Stimulated activated CD4-positive, alpha-beta T cell treated with anti-CD3 and anti-CD28 coated beads, Interleukin-4, amount 100 ng/mL, for 48 hours (primary cell): ENCODE measurements at regions not wholly inside any gene's neighbourhood (a gene's known extent, or its start where the extent isn't known, plus 50 kb on each side); places are given as distances from the start of the nearest gene placed in this dataset.

Experiments used
- DNase-seq, 2 donors: peaks; one replicate each; pipeline ENCODE4 v3.0.0-alpha.2; 2020; ENCODE audit warnings: low read depth in 2 of 2

DNA sequence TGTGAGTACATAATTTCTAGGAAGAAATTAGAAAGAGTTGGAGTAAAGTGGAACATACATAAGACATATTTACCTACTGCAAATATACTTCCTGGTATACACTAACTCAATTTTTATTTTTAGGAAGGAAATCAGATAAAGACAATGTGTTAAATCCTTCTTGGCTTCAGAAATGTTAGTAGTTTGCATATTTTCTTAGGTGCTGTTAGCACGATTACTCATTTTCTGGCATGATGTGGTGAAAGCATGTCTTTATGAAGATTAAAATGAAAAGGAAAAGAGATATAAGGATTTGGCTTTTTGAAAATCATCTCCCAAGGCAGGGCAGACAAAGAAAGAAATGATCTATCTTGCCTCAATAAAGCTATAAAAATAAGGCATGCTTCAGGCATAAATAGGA is 287.6 kb upstream of the E2F7 start:
- DNase-seq = no peak

- DNase-seq = no peak
Measured at GRCh38 chr12:77351860-77352259, 286.5 kb upstream of the E2F7 start.

GRCh38 chr12:77349689-77350370 is 284.5 kb upstream of the E2F7 start:
- DNase-seq = no peak

- no peak for DNase-seq
Measured at GRCh38 chr12:77347017-77347416, 281.6 kb upstream of the E2F7 start.

GRCh38 chr12:77345336-77345735 is 280.0 kb upstream of the E2F7 start:
- DNase-seq = no peak

DNA sequence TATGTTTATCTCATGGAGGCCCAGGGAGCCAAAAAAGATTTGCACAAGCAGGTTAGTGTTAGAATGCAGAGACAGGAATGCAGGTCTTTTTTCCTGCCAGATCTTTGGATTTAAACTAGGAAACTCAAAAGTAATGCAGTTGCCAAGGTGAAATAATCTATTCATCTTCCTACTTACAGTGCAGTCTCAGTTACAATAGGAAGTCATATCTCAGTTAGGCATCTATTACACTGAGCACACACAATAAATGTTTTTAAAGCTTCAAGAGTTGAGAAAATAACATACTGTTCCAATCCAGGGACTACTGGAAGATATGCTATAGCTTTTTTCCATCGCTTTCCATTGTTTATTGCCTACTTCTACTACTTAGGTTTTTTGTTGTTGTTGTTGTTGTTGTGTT is 279.3 kb upstream of the E2F7 start:
- DNase-seq = no peak

- no peak for DNase-seq
Measured at GRCh38 chr12:77343291-77343690, 277.9 kb upstream of the E2F7 start.

DNA sequence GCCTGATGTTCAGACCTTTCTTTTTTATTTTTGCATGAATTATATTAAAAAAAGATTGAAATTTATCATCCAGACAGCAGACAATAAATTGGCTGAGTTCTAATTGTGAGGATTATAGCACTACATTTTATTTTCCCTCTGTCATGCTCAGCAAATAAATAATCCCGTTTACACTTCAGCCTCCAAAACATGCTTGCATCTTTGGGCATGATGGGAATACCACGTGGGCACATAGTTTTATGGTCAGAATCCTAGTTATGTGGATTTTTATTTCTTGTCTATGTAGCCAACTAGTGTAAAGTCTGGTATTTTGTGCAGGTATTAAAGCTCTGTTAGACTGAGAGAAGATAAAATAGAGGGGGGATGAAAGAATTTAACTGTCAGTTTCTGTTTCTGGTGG is 276.9 kb upstream of the E2F7 start:
- no peak for DNase-seq

GRCh38 chr12:77339610-77340009 is 274.2 kb upstream of the E2F7 start:
- no peak for DNase-seq

GRCh38 chr12:77337362-77337761 is 272.0 kb upstream of the E2F7 start:
- no peak for DNase-seq

- DNase-seq = no peak
Measured at GRCh38 chr12:77334806-77335205, 269.4 kb upstream of the E2F7 start.

DNA sequence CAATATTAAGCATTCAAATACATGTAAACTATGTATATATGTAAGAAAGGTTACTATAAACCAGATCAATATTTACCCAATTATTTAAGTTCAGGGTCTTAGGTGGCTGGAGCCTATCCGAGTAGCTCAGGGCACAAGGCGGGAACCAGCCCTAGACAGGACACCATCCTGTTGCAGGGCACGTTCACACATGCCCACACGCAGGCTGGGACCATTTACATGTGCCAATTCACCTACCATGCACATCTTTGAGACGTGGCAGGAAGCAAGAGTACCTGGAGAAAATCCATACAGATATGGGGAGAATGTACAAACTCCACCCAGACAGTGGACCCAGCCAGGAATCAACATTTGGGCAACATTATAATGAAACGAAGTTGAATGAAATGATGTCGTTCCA is 263.0 kb upstream of the E2F7 start:
- no peak for DNase-seq

GRCh38 chr12:77325511-77326236 is 260.3 kb upstream of the E2F7 start:
- DNase-seq = no peak

- DNase-seq = peak; percentile 9 to 18
Measured at GRCh38 chr12:77324763-77325468, 259.5 kb upstream of the E2F7 start.

DNA sequence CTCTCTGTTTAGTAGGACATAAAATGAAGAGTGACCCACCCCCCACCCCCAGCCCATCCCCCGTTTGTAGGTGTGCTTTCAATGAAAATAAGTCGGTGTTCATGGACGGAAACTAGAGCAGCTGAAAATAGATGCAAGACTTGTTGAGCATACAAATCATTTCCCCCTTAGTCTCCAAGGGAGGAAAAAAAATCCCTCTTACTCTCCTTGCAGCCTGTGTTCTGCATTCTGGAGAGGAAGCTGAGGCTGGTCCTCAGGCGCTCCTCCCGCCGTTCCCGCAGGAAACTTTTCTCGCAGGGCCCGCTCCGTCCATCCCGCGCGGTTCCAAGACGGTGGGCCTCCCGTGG is 259.0 kb upstream of the E2F7 start:
- DNase-seq = no peak

GRCh38 chr12:77323788-77324415 is 258.5 kb upstream of the E2F7 start:
- DNase-seq = no peak

- DNase-seq = no peak
Measured at GRCh38 chr12:77319166-77319565, 253.8 kb upstream of the E2F7 start.

DNA sequence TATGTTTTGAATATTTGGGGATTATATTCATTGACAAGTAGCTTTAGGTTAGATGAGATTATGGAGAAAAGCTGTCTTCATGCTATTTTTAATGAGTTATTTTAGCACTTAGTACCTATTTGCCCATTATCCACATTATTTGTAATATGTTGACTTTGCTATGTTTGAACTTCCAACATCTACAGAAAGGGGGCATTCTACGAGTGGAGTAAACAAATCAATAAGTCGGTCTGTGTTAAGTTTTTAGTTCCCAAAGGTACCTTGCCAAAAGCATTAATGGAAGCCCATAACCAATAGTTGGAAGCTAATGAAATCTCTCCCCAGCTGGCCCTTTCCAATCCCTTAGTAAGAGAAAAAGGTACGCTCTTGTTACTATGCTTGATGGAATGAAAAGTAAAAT is 250.0 kb upstream of the E2F7 start:
- DNase-seq = no peak

- no peak for DNase-seq
Measured at GRCh38 chr12:77314378-77315052, 249.1 kb upstream of the E2F7 start.

- DNase-seq = no peak
Measured at GRCh38 chr12:77308056-77308455, 242.7 kb upstream of the E2F7 start.

DNA sequence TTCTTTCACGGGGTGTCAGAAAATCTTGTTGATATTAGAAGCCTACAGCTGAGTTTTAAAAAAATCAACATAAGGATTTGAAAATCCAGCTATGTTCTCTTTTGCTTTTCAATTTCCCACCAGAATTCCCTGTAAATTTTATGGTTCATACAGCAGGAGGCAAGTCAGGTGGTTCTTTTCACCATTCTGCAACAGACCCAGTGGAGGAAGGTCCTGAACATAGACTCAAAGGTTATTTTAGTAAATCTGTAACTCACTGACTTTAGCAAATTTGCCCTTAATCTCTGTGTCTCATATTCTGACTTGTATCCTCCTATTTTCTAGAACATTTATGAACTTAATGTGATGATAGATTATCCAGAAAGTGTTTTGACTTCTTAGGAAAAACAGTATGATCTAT is 235.4 kb upstream of the E2F7 start:
- no peak for DNase-seq
